ENCODE measurements at regions not wholly inside any gene's neighbourhood (a gene's known extent, or its start where the extent isn't known, plus 50 kb on each side); places are given as distances from the start of the nearest gene placed in this dataset.

DNA sequence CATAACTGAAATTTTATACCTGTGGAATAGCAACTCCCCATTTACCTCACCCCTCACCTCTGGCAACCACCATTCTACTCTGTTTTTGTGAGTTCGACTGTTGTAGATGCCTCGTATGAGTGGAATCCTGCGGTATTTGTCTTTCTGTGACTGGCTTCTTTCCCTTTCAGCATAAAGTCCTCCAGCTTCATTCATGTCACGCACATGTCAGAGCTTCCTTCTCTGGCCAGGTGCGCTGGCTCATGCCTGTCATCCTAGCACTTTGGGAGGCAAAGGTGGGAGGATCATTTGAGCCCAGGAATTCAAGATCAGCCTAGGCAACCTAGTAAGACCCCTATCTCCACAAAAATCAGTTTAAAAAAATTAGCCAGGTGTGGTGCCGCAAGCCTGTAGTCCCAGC lies 278.4 kb downstream of the PARN start:
- Histone ChIP-seq H3K9me3 (ENCODE audit: control insufficient read depth in 1 of 2, insufficient read depth in 1 of 2, low read depth in 1 of 2, low read length in 2 of 2) (no peaks in the 10 kb centered on the region), H3K9ac (ENCODE audit: low read length) (no peak overlapping the region), H3K36me3 (ENCODE audit: control insufficient read depth in 1 of 2, insufficient read depth in 2 of 2, low read length in 2 of 2) (no peaks in the 10 kb centered on the region), H3K79me2 (ENCODE audit: insufficient read depth, low read length) (no peaks in the 10 kb centered on the region), H2AFZ (ENCODE audit: low read depth, low read length, poor library complexity, severe bottlenecking) (no peak overlapping the region), H3K4me3 (replicated peaks in 1 of 2; ENCODE audit: low read depth in 1 of 2, low read length in 2 of 2) (no peak overlapping the region), H3K9me2 (ENCODE audit: insufficient read depth) (no peaks in the 10 kb centered on the region), H4K20me1 (ENCODE audit: insufficient read depth) (no peaks in the 10 kb centered on the region), H3K4me2 (ENCODE audit: low read length) (no peak overlapping the region), H3K27me3 (ENCODE audit: insufficient read depth, low read length) (no peaks in the 10 kb centered on the region), H3K27ac (ENCODE audit: low read depth, low read length) (no peak overlapping the region), H3K4me1 (ENCODE audit: control insufficient read depth in 1 of 2, insufficient read depth in 2 of 2, low read length in 2 of 2) (peaks cover 0 to 9% of the 10 kb centered on the region in 2 experiments; a peak in 3 of 4 replicates)
- ATAC-seq = no peak
- no TSS peak for BruUV-seq (replicated peaks)
- intact Hi-C loops (cut with micrococcal nuclease) = no loop called here
- ChIA-PET CTCF (no interaction called here), POLR2A (interaction anchor here (0.7 kb wide), 1 partner anchor 41 kb away, joined by 8 read pairs; no protein-coding TSS in a partner anchor), RAD21 (ENCODE audit: low non-redundant PET in 1 of 2, low total read pairs in 2 of 2, uncharacterized antibody in 2 of 2, unreplicated experiment in 2 of 2) (no interaction called here)
- TF ChIP-seq POLR2AphosphoS5 (IDR thresholded peaks at IDR 0.05; ENCODE audit: low read depth, low read length) (no peak), EZH2 (IDR thresholded peaks at IDR 0.05) (no peak), SRF (IDR thresholded peaks at IDR 0.05; ENCODE audit: low read depth) (no peak), ZFX (IDR thresholded peaks at IDR 0.05) (no peak), CBX3 (IDR thresholded peaks at IDR 0.05; ENCODE audit: low read depth) (no peak), FOSL1 (IDR thresholded peaks at IDR 0.05; ENCODE audit: low read depth) (no peak), EGR1 (IDR thresholded peaks at IDR 0.05; ENCODE audit: low read depth) (no peak), SP1 (IDR thresholded peaks at IDR 0.05; ENCODE audit: low read depth) (no peak), SIN3A (IDR thresholded peaks at IDR 0.05; ENCODE audit: low read depth) (no peak), EZH2phosphoT487 (IDR thresholded peaks at IDR 0.05; ENCODE audit: borderline replicate concordance) (no peak), POLR2A (IDR thresholded peaks at IDR 0.05; ENCODE audit: borderline replicate concordance, extremely low read depth, insufficient read depth, insufficient read length) (no peak), ELF1 (IDR thresholded peaks at IDR 0.05; ENCODE audit: borderline replicate concordance, low read depth) (no peak)
- TF ChIP-seq, protein P1, sequence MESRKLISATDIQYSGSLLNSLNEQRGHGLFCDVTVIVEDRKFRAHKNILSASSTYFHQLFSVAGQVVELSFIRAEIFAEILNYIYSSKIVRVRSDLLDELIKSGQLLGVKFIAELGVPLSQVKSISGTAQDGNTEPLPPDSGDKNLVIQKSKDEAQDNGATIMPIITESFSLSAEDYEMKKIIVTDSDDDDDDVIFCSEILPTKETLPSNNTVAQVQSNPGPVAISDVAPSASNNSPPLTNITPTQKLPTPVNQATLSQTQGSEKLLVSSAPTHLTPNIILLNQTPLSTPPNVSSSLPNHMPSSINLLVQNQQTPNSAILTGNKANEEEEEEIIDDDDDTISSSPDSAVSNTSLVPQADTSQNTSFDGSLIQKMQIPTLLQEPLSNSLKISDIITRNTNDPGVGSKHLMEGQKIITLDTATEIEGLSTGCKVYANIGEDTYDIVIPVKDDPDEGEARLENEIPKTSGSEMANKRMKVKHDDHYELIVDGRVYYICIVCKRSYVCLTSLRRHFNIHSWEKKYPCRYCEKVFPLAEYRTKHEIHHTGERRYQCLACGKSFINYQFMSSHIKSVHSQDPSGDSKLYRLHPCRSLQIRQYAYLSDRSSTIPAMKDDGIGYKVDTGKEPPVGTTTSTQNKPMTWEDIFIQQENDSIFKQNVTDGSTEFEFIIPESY (IDR thresholded peaks at IDR 0.05; ENCODE audit: extremely low read depth, insufficient replicate concordance, low read length) = no peak
- TF ChIP-seq, protein P2, sequence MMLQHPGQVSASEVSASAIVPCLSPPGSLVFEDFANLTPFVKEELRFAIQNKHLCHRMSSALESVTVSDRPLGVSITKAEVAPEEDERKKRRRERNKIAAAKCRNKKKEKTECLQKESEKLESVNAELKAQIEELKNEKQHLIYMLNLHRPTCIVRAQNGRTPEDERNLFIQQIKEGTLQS (IDR thresholded peaks at IDR 0.05) = no peak
- TF ChIP-seq, protein P3, sequence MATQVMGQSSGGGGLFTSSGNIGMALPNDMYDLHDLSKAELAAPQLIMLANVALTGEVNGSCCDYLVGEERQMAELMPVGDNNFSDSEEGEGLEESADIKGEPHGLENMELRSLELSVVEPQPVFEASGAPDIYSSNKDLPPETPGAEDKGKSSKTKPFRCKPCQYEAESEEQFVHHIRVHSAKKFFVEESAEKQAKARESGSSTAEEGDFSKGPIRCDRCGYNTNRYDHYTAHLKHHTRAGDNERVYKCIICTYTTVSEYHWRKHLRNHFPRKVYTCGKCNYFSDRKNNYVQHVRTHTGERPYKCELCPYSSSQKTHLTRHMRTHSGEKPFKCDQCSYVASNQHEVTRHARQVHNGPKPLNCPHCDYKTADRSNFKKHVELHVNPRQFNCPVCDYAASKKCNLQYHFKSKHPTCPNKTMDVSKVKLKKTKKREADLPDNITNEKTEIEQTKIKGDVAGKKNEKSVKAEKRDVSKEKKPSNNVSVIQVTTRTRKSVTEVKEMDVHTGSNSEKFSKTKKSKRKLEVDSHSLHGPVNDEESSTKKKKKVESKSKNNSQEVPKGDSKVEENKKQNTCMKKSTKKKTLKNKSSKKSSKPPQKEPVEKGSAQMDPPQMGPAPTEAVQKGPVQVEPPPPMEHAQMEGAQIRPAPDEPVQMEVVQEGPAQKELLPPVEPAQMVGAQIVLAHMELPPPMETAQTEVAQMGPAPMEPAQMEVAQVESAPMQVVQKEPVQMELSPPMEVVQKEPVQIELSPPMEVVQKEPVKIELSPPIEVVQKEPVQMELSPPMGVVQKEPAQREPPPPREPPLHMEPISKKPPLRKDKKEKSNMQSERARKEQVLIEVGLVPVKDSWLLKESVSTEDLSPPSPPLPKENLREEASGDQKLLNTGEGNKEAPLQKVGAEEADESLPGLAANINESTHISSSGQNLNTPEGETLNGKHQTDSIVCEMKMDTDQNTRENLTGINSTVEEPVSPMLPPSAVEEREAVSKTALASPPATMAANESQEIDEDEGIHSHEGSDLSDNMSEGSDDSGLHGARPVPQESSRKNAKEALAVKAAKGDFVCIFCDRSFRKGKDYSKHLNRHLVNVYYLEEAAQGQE (IDR thresholded peaks at IDR 0.05; ENCODE audit: low read depth) = no peak
- DNase-seq (ENCODE audit: low read depth, low spot score) = no peak
